ENCODE measurements at regions not wholly inside any gene's neighbourhood (a gene's known extent, or its start where the extent isn't known, plus 50 kb on each side); places are given as distances from the start of the nearest gene placed in this dataset.

GRCh38 chr10:36373424-36374096 lies 731.5 kb upstream of the FZD8 start:
- no peak for DNase-seq (ENCODE audit: low spot score)

DNA sequence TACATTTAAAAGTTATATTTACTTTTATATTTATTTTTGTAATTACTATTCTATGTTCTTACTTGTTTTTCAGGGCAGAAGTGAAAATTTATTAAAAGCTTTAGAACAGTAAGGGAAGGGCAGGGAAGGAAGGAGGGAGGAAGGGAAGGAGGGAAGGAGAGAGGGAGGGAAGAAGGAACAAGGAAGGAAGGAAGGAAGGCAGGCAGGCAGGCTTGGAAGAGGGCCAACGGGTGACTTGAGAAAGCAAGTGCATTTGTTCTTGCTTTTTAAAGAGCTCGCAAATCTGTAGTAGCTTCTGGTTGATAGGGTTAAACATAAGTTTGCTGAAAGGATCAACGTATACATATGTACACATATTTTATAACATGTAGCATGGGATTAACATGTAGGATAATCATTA lies 725.3 kb upstream of the FZD8 start:
- DNase-seq (ENCODE audit: low spot score): no peak

- DNase-seq (ENCODE audit: low spot score): no peak
Observed at GRCh38 chr10:36366843-36367242, 724.7 kb upstream of the FZD8 start.

DNA sequence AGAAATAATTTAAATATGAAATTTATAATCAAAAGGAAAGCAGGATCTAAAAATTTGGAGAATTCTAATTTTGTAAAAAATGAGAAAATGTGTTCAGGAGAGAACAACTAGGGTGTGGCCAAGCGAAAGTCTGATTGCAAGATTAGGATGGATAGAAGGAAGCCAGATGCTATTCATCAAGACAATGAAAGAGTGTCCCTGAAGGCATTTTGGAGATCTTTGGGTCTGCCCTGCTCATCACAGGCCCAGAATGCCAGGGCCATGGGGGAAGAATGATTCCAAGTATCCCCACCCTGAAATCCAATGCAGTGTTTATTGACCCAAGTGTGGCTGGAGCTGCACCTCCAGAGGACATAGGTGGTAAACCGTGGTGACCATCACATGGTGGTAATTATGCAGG lies 724.0 kb upstream of the FZD8 start:
- no peak for DNase-seq (ENCODE audit: low spot score)

GRCh38 chr10:36362257-36362656 lies 720.2 kb upstream of the FZD8 start:
- no peak for DNase-seq (ENCODE audit: low spot score)

DNA sequence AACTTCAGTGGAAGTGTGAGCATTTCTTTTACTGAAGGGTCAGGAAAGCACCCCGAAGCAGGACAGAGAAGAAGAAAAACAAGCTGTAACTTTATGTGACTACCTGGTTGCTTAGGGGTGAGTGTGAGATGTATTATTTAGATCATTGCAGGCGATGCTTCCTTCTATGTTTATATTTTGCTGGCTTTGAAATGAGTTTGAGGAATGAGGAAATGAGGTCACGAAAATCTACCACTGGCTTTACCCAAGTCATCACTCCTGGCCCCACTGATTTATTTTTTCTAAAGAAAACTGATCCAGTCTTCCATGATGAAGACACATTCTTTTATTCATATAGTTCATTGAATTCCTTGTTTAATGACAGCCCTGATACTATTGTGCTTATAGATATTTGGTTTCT lies 716.6 kb upstream of the FZD8 start:
- DNase-seq (ENCODE audit: low spot score): no peak

DNA sequence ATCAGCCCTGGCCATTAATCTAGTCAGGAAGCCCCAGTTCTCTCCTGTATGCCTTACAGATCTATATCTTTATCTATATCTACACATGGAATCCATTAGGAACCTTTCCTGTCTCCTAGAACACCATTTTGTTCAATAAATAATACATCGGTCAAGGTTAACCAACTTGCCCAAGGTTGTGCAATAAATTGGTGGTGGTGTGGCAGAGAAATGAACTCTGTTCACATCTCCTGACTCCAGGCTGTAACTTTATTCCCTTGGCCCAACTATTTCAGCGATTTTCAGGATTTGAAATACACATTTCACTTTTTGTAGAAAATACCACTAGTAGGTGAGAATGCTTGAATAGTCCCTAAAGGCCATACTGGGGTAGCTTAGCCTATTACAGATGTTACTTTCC lies 712.5 kb upstream of the FZD8 start:
- no peak for DNase-seq (ENCODE audit: low spot score)

DNA sequence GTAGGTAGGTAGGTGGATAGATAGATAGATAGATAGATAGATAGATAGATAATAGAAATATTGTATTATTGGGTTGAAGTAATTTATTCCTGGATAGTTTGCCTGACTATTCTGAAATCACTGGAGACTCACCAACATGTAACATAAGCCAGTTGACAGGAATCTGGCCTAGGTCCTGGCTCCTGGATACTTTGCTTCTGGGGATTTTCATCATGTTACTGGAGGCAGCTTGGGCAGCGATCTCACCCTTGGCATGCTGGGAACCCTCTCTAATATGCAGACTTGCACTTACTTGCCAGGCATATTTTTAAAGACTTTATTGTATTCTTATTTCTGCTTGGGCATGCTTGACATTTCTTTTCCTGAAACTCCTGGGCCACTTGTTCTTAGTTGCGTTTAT lies 709.1 kb upstream of the FZD8 start:
- no peak for DNase-seq (ENCODE audit: low spot score)

- no peak for DNase-seq (ENCODE audit: low spot score)
Observed at GRCh38 chr10:36349445-36350078, 707.5 kb upstream of the FZD8 start.

- DNase-seq (ENCODE audit: low spot score): no peak
Observed at GRCh38 chr10:36345807-36346206, 703.7 kb upstream of the FZD8 start.

DNA sequence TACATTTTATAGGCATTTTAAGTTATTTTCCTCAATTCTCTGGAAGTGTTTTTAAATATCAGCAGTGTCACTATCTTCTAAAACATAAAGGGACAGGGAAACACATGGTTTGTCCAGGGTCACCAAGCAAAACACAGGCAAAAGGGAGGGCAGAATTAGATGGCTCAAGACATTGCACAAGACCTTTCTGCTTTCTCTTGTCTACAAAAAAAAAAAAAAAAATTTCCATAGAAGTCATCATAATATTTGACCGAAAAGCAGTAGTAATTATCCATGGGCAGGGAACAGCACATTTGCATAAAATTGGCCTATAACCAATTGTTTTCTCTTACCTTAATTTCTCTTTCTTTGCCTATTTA lies 703.1 kb upstream of the FZD8 start:
- no peak for DNase-seq (ENCODE audit: low spot score)

DNA sequence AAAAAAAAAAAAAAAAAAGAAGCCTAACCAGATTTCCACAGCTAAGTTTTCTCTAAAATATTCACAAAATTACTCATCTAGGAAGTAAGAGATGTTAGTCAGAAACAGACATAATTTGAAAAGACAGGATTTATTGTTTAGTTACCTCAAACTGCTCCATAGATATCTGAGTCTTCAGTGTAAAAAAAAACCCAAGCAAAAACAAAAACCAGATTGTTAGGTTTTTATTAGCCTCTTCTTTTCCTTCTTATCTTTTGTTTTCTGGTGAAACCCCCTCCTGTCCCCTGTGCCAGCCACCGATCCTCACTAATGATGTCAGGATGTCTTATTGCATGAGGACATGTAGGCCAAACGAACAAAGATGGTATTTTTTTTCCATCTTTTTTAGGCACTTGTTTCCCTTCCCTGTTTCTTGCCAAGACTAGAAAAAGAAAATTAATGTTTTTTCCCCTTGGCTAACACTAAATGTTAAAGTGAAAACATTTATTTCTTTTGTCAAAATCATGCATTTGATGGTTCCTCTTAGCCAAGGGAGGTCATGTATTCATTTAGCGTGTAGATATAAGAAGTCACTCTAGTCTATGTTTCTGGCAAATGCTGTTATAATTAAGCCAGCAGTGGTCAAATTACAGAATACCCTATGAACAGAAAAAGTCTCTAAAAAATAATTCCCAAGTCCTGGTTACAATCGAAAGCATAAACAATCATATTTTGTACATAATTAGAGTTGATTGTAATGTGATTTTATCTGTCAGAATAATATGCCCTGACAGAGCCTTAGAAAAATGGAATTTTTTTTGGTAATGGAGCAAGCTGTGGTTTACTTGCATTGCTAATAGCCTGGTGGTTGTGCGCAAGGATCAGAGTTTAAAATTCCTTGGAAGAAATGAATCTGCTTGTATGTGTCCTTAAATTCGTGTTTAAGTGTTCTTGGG lies 702.4 kb upstream of the FZD8 start:
- no peak for DNase-seq (ENCODE audit: low spot score)

DNA sequence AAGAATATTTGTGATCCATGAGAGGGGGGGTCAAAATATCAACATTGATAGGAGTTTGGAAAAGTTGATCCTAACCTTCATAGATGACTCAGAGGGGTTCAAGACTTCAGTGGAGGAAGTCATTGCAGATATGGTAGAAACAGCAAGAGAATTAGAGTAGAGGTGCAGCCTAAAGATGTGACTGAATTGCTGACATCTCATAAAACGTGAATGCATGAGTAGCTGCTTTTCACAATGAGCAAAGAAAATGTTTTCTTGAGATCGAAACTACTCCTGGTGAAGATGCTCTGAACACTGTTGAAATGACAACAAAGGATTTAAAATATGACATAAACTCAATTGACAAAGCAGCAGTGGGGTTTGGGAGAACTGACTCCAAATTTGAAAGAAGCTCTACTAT lies 700.7 kb upstream of the FZD8 start:
- DNase-seq (ENCODE audit: low spot score): no peak

DNA sequence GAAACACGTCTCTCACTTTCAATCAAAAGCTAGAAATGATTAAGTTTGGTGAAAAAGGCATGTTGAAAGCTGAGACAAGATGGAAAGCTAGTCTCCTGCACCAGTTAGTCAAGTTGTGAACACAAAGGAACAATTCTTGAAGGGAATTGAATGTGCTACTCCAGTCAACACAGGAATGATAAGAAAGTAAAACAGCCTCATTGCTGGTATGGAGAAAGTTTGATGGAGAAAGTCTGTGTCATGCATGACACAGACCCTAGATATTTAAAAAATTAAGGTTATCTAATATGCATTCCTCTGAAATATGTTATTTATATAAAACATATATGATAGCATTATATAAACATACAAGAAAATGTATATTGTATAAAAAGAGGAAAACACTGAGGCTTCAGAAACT lies 699.4 kb upstream of the FZD8 start:
- no peak for DNase-seq (ENCODE audit: low spot score)

- DNase-seq (ENCODE audit: low spot score): no peak
Observed at GRCh38 chr10:36336315-36336714, 694.2 kb upstream of the FZD8 start.

DNA sequence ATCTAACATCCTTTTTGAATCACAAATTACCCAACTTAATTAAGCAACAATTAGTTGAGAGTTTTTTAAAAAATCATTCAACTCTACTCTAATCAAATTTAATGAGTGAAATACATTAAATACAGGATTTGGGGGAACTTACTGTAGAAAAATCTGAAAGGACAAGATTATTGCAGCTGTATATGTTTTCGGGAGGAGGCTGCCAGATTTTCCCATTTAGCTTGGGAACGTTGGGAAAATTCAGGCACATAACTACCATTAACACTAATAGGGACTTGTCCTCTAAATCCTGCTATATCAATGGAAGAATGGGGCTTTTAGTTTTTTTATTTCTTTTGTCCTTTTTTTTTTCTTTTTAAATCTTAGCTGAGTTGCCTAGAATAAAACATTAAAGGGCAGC lies 691.4 kb upstream of the FZD8 start:
- no peak for DNase-seq (ENCODE audit: low spot score)

GRCh38 chr10:36332926-36333325 lies 690.8 kb upstream of the FZD8 start:
- no peak for DNase-seq (ENCODE audit: low spot score)

GRCh38 chr10:36331121-36331520 lies 689.0 kb upstream of the FZD8 start:
- DNase-seq (ENCODE audit: low spot score): no peak

- DNase-seq (ENCODE audit: low spot score): no peak
Observed at GRCh38 chr10:36325815-36326214, 683.7 kb upstream of the FZD8 start.

- no peak for DNase-seq (ENCODE audit: low spot score)
Observed at GRCh38 chr10:36324831-36325230, 682.7 kb upstream of the FZD8 start.

GRCh38 chr10:36313142-36313541 lies 671.0 kb upstream of the FZD8 start:
- DNase-seq (ENCODE audit: low spot score): no peak

DNA sequence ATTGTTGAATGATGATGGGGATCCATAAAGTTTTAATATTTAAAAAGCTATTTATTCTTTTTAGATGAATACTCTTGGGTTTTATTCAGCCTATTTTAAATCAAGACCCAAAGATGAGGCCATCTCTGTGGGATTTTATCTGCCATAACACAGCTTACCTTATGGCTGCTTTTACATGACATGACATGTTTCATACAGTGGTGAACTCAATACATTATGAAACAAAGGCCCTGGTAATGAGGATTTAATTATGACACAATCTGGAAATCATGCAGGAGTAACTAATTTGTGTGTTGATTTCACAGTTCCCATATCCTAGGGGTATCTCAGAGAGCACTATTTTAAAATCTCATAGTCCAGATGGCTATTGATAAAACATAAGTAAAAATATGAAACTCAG lies 661.8 kb upstream of the FZD8 start:
- no peak for DNase-seq (ENCODE audit: low spot score)

- DNase-seq (ENCODE audit: low spot score): no peak
Observed at GRCh38 chr10:36302086-36302485, 660.0 kb upstream of the FZD8 start.

Measured in Ammon's horn (tissue), 1 donor.